ENCODE measurements at regions not wholly inside any gene's neighbourhood (a gene's known extent, or its start where the extent isn't known, plus 50 kb on each side); places are given as distances from the start of the nearest gene placed in this dataset.

GRCh38 chr4:113846433-113846832, 84.9 kb upstream of the CAMK2D start:
- no peak for TF ChIP-seq POLR2A (IDR thresholded peaks at IDR 0.05; ENCODE audit: low read length)
- no peak for TF ChIP-seq GATA1 (IDR thresholded peaks at IDR 0.05; ENCODE audit: low read depth, low read length)
